Astrocyte (in vitro differentiated cells and primary cell): ENCODE measurements at regions not wholly inside any gene's neighbourhood (a gene's known extent, or its start where the extent isn't known, plus 50 kb on each side); places are given as distances from the start of the nearest gene placed in this dataset.
A peak's percentile ranks its signal among the peaks of the same experiment; 100 is the strongest.

Experiments
- DNase-seq: peaks from one replicate; pipeline ENCODE4 v3.0.0-alpha.2; 2010; ENCODE audit warnings: low read depth
- FAIRE-seq: peaks from 2 replicates; lab custom pipeline; 2011; peaks lifted over from hg19 to GRCh38; lab: Jason Lieb, UNC
- H2AFZ ChIP-seq: 2 replicates; pipeline ENCODE4 v1.6.0; 2012; ENCODE audit warnings: low read depth, low read length, inconsistent platforms
- H3K27ac ChIP-seq: 2 replicates; pipeline ENCODE4 v1.5.1; 2011; ENCODE audit warnings: low read depth, low read length, inconsistent platforms
- H3K27me3 ChIP-seq: 2 replicates; pipeline ENCODE4 v1.6.0; 2011; ENCODE audit warnings: low read length, inconsistent platforms; ENCODE audit not compliant: insufficient read depth
- H3K36me3 ChIP-seq: 2 replicates; pipeline ENCODE4 v1.5.1; 2011; ENCODE audit warnings: low read length, inconsistent platforms; ENCODE audit not compliant: insufficient read depth
- H3K4me1 ChIP-seq: 2 replicates; pipeline ENCODE4 v1.5.1; 2011; ENCODE audit warnings: low read length, inconsistent platforms; ENCODE audit not compliant: insufficient read depth
- H3K4me2 ChIP-seq: 2 replicates; pipeline ENCODE4 v1.6.0; 2012; ENCODE audit warnings: low read length, inconsistent platforms
- H3K4me3 ChIP-seq: 2 replicates; pipeline ENCODE4 v1.5.1; 2011; ENCODE audit warnings: low read depth, mild to moderate bottlenecking, low read length, inconsistent platforms; ENCODE audit not compliant: insufficient read depth
- H3K79me2 ChIP-seq: 2 replicates; pipeline ENCODE4 v1.6.0; 2012; ENCODE audit warnings: mild to moderate bottlenecking, low read length, inconsistent platforms; ENCODE audit not compliant: insufficient read depth
- H3K9ac ChIP-seq: 2 replicates; pipeline ENCODE4 v1.6.0; 2012; ENCODE audit warnings: mild to moderate bottlenecking, low read length, inconsistent platforms
- H3K9me3 ChIP-seq: 2 replicates; pipeline ENCODE4 v1.5.1; 2012; ENCODE audit warnings: low read depth, mild to moderate bottlenecking, low read length, inconsistent platforms; ENCODE audit not compliant: insufficient read depth
- H4K20me1 ChIP-seq: 2 replicates; pipeline ENCODE4 v1.6.0; 2012; ENCODE audit warnings: low read length, inconsistent platforms; ENCODE audit not compliant: insufficient read depth
- H3K27ac Mint-ChIP-seq: one replicate; pipeline ENCODE4 v1.8.0; 2021; ENCODE audit warnings: mild to moderate bottlenecking, mixed read lengths; ENCODE audit not compliant: unreplicated experiment
- H3K27me3 Mint-ChIP-seq: one replicate; pipeline ENCODE4 v1.8.0; 2021; ENCODE audit warnings: low read depth, mixed read lengths; ENCODE audit not compliant: unreplicated experiment
- H3K36me3 Mint-ChIP-seq: one replicate; pipeline ENCODE4 v1.8.0; 2021; ENCODE audit warnings: low read depth, mixed read lengths; ENCODE audit not compliant: unreplicated experiment
- H3K4me1 Mint-ChIP-seq: one replicate; pipeline ENCODE4 v1.8.0; 2021; ENCODE audit warnings: low read depth, mixed read lengths; ENCODE audit not compliant: unreplicated experiment
- H3K4me3 Mint-ChIP-seq: one replicate; pipeline ENCODE4 v1.8.0; 2021; ENCODE audit warnings: mild to moderate bottlenecking, moderate library complexity, mixed read lengths; ENCODE audit not compliant: unreplicated experiment
- H3K9me3 Mint-ChIP-seq: one replicate; pipeline ENCODE4 v1.8.0; 2021; ENCODE audit warnings: mild to moderate bottlenecking, mixed read lengths; ENCODE audit not compliant: unreplicated experiment
- CTCF ChIP-seq: IDR thresholded peaks from 2 replicates; pipeline ENCODE4 v1.5.1; 2011; ENCODE audit warnings: low read depth, mild to moderate bottlenecking, inconsistent platforms, low read length, moderate library complexity; ENCODE audit not compliant: insufficient read depth
- EZH2 ChIP-seq: IDR thresholded peaks from 2 replicates; pipeline ENCODE4 v1.6.1; 2012; ENCODE audit warnings: mild to moderate bottlenecking, low read length, inconsistent platforms; ENCODE audit not compliant: insufficient read depth

- DNase-seq: peak; percentile 15
- no peak overlapping the region for H2AFZ ChIP-seq
- H3K4me3 Mint-ChIP-seq: no peak overlapping the region
These were observed 134.7 kb upstream of the KCNJ15 start for GRCh38 chr21:38121888-38122720.

GRCh38 chr21:38123626-38124025 lies 133.2 kb upstream of the KCNJ15 start:
- Histone ChIP-seq H3K9ac (no peak overlapping the region), H3K4me1 (no peaks in the 10 kb centered on the region), H3K4me3 (no peak overlapping the region), H3K27me3 (peaks cover 4% of the 10 kb centered on the region), H3K4me2 (no peak overlapping the region), H2AFZ (no peak overlapping the region), H3K36me3 (no peaks in the 10 kb centered on the region), H3K9me3 (no peaks in the 10 kb centered on the region), H3K79me2 (no peaks in the 10 kb centered on the region), H4K20me1 (no peaks in the 10 kb centered on the region), H3K27ac (no peak overlapping the region)
- no peaks in the 10 kb centered on the region for H3K36me3 Mint-ChIP-seq
- no peak overlapping the region for H3K4me3 Mint-ChIP-seq
- H3K9me3 Mint-ChIP-seq: no peaks in the 10 kb centered on the region
- peaks cover 8% of the 10 kb centered on the region for H3K27me3 Mint-ChIP-seq
- TF ChIP-seq EZH2: no peak
- no peak for TF ChIP-seq CTCF
- H3K4me1 Mint-ChIP-seq: no peaks in the 10 kb centered on the region
- FAIRE-seq: no peak
- no peak for DNase-seq
- H3K27ac Mint-ChIP-seq: no peak overlapping the region

More at GRCh38 chr21:38121888-38122720, 134.7 kb upstream of the KCNJ15 start:
- Mint-ChIP-seq H3K36me3 (no peaks in the 10 kb centered on the region), H3K4me1 (no peaks in the 10 kb centered on the region), H3K27ac (no peak overlapping the region), H3K9me3 (no peaks in the 10 kb centered on the region), H3K27me3 (no peaks in the 10 kb centered on the region)
- Histone ChIP-seq H4K20me1 (no peaks in the 10 kb centered on the region), H3K27ac (no peak overlapping the region), H3K27me3 (peaks cover 4% of the 10 kb centered on the region), H3K4me2 (no peak overlapping the region), H3K79me2 (no peaks in the 10 kb centered on the region), H3K4me3 (no peak overlapping the region), H3K9me3 (no peaks in the 10 kb centered on the region), H3K4me1 (no peaks in the 10 kb centered on the region), H3K9ac (no peak overlapping the region), H3K36me3 (no peaks in the 10 kb centered on the region)
- TF ChIP-seq EZH2: no peak
- no peak for TF ChIP-seq CTCF
- FAIRE-seq: no peak
